Smooth muscle cell (in vitro differentiated cells): ENCODE measurements at regions not wholly inside any gene's neighbourhood (a gene's known extent, or its start where the extent isn't known, plus 50 kb on each side); places are given as distances from the start of the nearest gene placed in this dataset.

ENCODE experiments used
- DNase-seq: peaks from one replicate; lab custom pipeline; 2025; ENCODE audit not compliant: unreplicated experiment; lab: John Stamatoyannopoulos, UW
- H2AFZ ChIP-seq: fragments of 200-600 bp; sonication (generic); 2 replicates; pipeline ENCODE4 v1.6.0; 2016; ENCODE audit warnings: antibody characterized with exemption, low read depth, mild to moderate bottlenecking
- H3F3A ChIP-seq: fragments of 200-600 bp; sonication (generic); 2 replicates; pipeline ENCODE4 v1.6.0; 2017; ENCODE audit warnings: antibody characterized with exemption, low read depth
- H3K27ac ChIP-seq: fragments of 200-600 bp; sonication (generic); 2 replicates; pipeline ENCODE4 v1.5.1; 2016; ENCODE audit warnings: low read depth, mild to moderate bottlenecking
- H3K27me3 ChIP-seq: fragments of 200-600 bp; sonication (generic); 2 replicates; pipeline ENCODE4 v1.6.1; 2016; ENCODE audit warnings: low read depth, mild to moderate bottlenecking
- H3K36me3 ChIP-seq: fragments of 200-600 bp; sonication (generic); 2 replicates; pipeline ENCODE4 v1.5.1; 2016; ENCODE audit warnings: low read depth
- H3K4me1 ChIP-seq: fragments of 200-600 bp; sonication (generic); 2 replicates; pipeline ENCODE4 v1.5.1; 2016; ENCODE audit warnings: low read depth
- H3K4me2 ChIP-seq: fragments of 200-600 bp; sonication (generic); 2 replicates; pipeline ENCODE4 v1.6.0; 2016; ENCODE audit warnings: mild to moderate bottlenecking
- H3K4me3 ChIP-seq: fragments of 200-600 bp; sonication (generic); 2 replicates; pipeline ENCODE4 v1.5.1; 2016; ENCODE audit warnings: mild to moderate bottlenecking
- H3K79me2 ChIP-seq: fragments of 200-600 bp; sonication (generic); 2 replicates; pipeline ENCODE4 v1.6.0; 2016; ENCODE audit warnings: low read depth, mild to moderate bottlenecking
- H3K9ac ChIP-seq: fragments of 200-600 bp; sonication (generic); 2 replicates; pipeline ENCODE4 v1.6.0; 2016; ENCODE audit warnings: low read depth
- H3K9me3 ChIP-seq: fragments of 200-600 bp; sonication (generic); replicated peaks from 2 replicates; pipeline ENCODE4 v1.5.1; 2016; ENCODE audit warnings: low read depth
- H4K20me1 ChIP-seq: fragments of 200-600 bp; sonication (generic); 2 replicates; pipeline ENCODE4 v1.6.0; 2016; ENCODE audit warnings: low read depth
- CTCF ChIP-seq: fragments of 200-600 bp; sonication (generic); IDR thresholded peaks from 2 replicates; pipeline ENCODE4 v1.5.1; 2017; ENCODE audit warnings: borderline replicate concordance, mild to moderate bottlenecking, antibody characterized with exemption; ENCODE audit not compliant: insufficient read depth, poor library complexity, severe bottlenecking
- WGBS: methylation state at CpG from one replicate; pipeline ENCODE4 v1.1.7; 2016; ENCODE audit warnings: low lambda C conversion rate; 5-methylcytosine and 5-hydroxymethylcytosine counted together

- no peak overlapping the region for H3K27ac ChIP-seq
- WGBS, result 71% methylated on average over 4 of the region's 4 CpGs
- H3K9ac ChIP-seq, result no peak overlapping the region
- DNase-seq, result no peak
- H3K4me3 ChIP-seq, result no peak overlapping the region
- H3K79me2 ChIP-seq, result no peaks in the 10 kb centered on the region
- H3K4me1 ChIP-seq, result no peaks in the 10 kb centered on the region
- H3K36me3 ChIP-seq, result no peaks in the 10 kb centered on the region
- no peak for TF ChIP-seq CTCF
- H4K20me1 ChIP-seq, result no peaks in the 10 kb centered on the region
- H3K27me3 ChIP-seq, result no peaks in the 10 kb centered on the region
- H3K4me2 ChIP-seq, result no peak overlapping the region
- no peaks in the 10 kb centered on the region for H3K9me3 ChIP-seq
- no peak overlapping the region for H2AFZ ChIP-seq
- H3F3A ChIP-seq, result no peaks in the 10 kb centered on the region
Observed at GRCh38 chr16:8063159-8063558, 527.2 kb downstream of the TMEM114 start.

- H3K27ac ChIP-seq, result no peak overlapping the region
- H2AFZ ChIP-seq, result no peak overlapping the region
- H3K36me3 ChIP-seq, result no peaks in the 10 kb centered on the region
- no peak overlapping the region for H3K4me2 ChIP-seq
- no peaks in the 10 kb centered on the region for H3K79me2 ChIP-seq
- H3K27me3 ChIP-seq, result no peaks in the 10 kb centered on the region
- no peaks in the 10 kb centered on the region for H4K20me1 ChIP-seq
- DNase-seq, result no peak
- no peak overlapping the region for H3K4me3 ChIP-seq
- TF ChIP-seq CTCF, result no peak
- no peaks in the 10 kb centered on the region for H3F3A ChIP-seq
- 94% methylated on average over 9 of the region's 9 CpGs for WGBS
- no peaks in the 10 kb centered on the region for H3K9me3 ChIP-seq
- H3K4me1 ChIP-seq, result no peaks in the 10 kb centered on the region
- no peak overlapping the region for H3K9ac ChIP-seq
Observed at GRCh38 chr16:8062677-8063076, 527.6 kb downstream of the TMEM114 start.

- WGBS, result 76% methylated on average over 3 of the region's 4 CpGs
Observed at GRCh38 chr16:8055761-8056160, 534.5 kb downstream of the TMEM114 start.

More at GRCh38 chr16:8055761-8056160, 534.5 kb downstream of the TMEM114 start:
- Histone ChIP-seq H3K4me3 (no peak overlapping the region), H3K79me2 (no peaks in the 10 kb centered on the region), H3K9ac (no peak overlapping the region), H3K27ac (no peak overlapping the region), H3F3A (no peaks in the 10 kb centered on the region), H2AFZ (no peak overlapping the region), H3K27me3 (no peaks in the 10 kb centered on the region), H3K4me2 (no peak overlapping the region), H3K36me3 (no peaks in the 10 kb centered on the region), H3K4me1 (no peaks in the 10 kb centered on the region), H3K9me3 (no peaks in the 10 kb centered on the region), H4K20me1 (no peaks in the 10 kb centered on the region)
- TF ChIP-seq CTCF, result no peak
- DNase-seq, result no peak
